DND-41 (cell line): ENCODE measurements at regions not wholly inside any gene's neighbourhood (a gene's known extent, or its start where the extent isn't known, plus 50 kb on each side); places are given as distances from the start of the nearest gene placed in this dataset.

Experiments
- ATAC-seq: fragments of 200-7000 bp; cut with Tn5 transposase; 3 replicates; pipeline ENCODE4 v1.9.1; 2021; ENCODE audit warnings: low read depth; ENCODE audit not compliant: insufficient read depth
- DNase-seq: peaks from one replicate; pipeline ENCODE4 v3.0.0-alpha.2; 2020
- H2AFZ ChIP-seq: 2 replicates; pipeline ENCODE4 v1.6.0; 2012; ENCODE audit warnings: low read depth, low read length
- H3K27ac ChIP-seq: 2 replicates; pipeline ENCODE4 v1.5.1; 2012; ENCODE audit warnings: low read length, inconsistent platforms
- H3K27me3 ChIP-seq: fragments of 200-600 bp; sonication (generic); 2 replicates; pipeline ENCODE4 v1.6.0; 2012; ENCODE audit warnings: low read length, mild to moderate bottlenecking, inconsistent platforms; ENCODE audit not compliant: insufficient read depth, poor library complexity
- H3K36me3 ChIP-seq: 2 replicates; pipeline ENCODE4 v1.5.1; 2012; ENCODE audit warnings: low read length, inconsistent platforms; ENCODE audit not compliant: insufficient read depth
- H3K4me1 ChIP-seq: 2 replicates; pipeline ENCODE4 v1.5.1; 2012; ENCODE audit warnings: mild to moderate bottlenecking, low read length; ENCODE audit not compliant: insufficient read depth
- H3K4me2 ChIP-seq: 2 replicates; pipeline ENCODE4 v1.6.0; 2012; ENCODE audit warnings: mild to moderate bottlenecking, moderate library complexity, low read length, inconsistent platforms; ENCODE audit not compliant: insufficient read depth
- H3K4me3 ChIP-seq, 2 experiments: fragments of 200-600 bp in 1 of 2; shearing (Covaris generic) in 1 of 2; 2 replicates each; pipeline ENCODE4 v1.5.1; 2012 to 2016; ENCODE audit warnings: inconsistent platforms in 2 of 2, low read length in 2 of 2, mild to moderate bottlenecking in 2 of 2, low read depth in 1 of 2, moderate library complexity in 1 of 2
- H3K79me2 ChIP-seq: 2 replicates; pipeline ENCODE4 v1.6.0; 2012; ENCODE audit warnings: low read length, inconsistent platforms; ENCODE audit not compliant: insufficient read depth
- H3K9ac ChIP-seq: 2 replicates; pipeline ENCODE4 v1.6.0; 2012; ENCODE audit warnings: low read depth, mild to moderate bottlenecking, inconsistent platforms, low read length, moderate library complexity
- H3K9me3 ChIP-seq: 2 replicates; pipeline ENCODE4 v1.5.1; 2012; ENCODE audit warnings: low read length, moderate library complexity, mild to moderate bottlenecking, inconsistent platforms; ENCODE audit not compliant: insufficient read depth, severe bottlenecking
- H4K20me1 ChIP-seq: 2 replicates; pipeline ENCODE4 v1.6.0; 2012; ENCODE audit warnings: low read length; ENCODE audit not compliant: insufficient read depth
- EZH2 ChIP-seq: IDR thresholded peaks from 3 replicates; pipeline ENCODE4 v1.6.1; 2012; ENCODE audit warnings: borderline replicate concordance, low read depth, mild to moderate bottlenecking, moderate library complexity, low read length, inconsistent platforms; ENCODE audit not compliant: severe bottlenecking
- TF ChIP-seq, protein P1 (sequence below): IDR thresholded peaks from 2 replicates; pipeline ENCODE4 v1.5.1; 2012; ENCODE audit warnings: borderline replicate concordance, low read length, moderate library complexity, mild to moderate bottlenecking; ENCODE audit not compliant: poor library complexity, severe bottlenecking; ENCODE audit errors: extremely low read depth

DNA sequence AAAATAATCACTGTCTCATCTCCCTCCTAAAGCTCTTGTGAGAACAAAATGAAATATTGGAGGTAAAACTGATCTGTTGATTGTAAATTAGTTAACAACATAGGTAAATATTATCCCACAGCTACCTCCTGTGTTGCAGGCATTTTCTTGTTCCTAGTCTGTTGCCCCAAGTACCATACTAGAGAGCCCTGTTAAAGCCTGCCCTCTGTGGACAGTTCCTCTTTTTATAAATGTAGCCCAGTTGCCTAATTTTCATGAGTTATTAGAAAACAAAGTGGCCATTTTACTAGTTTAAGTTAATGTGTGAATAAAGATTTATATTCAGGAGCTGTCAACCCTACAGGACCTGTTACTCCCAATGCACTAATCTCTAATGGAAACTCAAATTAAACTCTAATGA lies 180.0 kb upstream of the KCND3 start:
- no peaks in the 10 kb centered on the region for H3K4me1 ChIP-seq
- ATAC-seq (no peak), DNase-seq (no peak)
- no peaks in the 10 kb centered on the region for H4K20me1 ChIP-seq
- H3K4me3 ChIP-seq = no peak overlapping the region
- no peak overlapping the region for H2AFZ ChIP-seq
- H3K27me3 ChIP-seq = no peaks in the 10 kb centered on the region
- H3K4me2 ChIP-seq = no peak overlapping the region
- TF ChIP-seq, protein P1, sequence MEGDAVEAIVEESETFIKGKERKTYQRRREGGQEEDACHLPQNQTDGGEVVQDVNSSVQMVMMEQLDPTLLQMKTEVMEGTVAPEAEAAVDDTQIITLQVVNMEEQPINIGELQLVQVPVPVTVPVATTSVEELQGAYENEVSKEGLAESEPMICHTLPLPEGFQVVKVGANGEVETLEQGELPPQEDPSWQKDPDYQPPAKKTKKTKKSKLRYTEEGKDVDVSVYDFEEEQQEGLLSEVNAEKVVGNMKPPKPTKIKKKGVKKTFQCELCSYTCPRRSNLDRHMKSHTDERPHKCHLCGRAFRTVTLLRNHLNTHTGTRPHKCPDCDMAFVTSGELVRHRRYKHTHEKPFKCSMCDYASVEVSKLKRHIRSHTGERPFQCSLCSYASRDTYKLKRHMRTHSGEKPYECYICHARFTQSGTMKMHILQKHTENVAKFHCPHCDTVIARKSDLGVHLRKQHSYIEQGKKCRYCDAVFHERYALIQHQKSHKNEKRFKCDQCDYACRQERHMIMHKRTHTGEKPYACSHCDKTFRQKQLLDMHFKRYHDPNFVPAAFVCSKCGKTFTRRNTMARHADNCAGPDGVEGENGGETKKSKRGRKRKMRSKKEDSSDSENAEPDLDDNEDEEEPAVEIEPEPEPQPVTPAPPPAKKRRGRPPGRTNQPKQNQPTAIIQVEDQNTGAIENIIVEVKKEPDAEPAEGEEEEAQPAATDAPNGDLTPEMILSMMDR = no peak
- no peak for TF ChIP-seq EZH2
- H3K9ac ChIP-seq = no peak overlapping the region
- no peaks in the 10 kb centered on the region for H3K36me3 ChIP-seq
- H3K9me3 ChIP-seq = no peaks in the 10 kb centered on the region
- H3K79me2 ChIP-seq = no peaks in the 10 kb centered on the region
- no peak overlapping the region for H3K27ac ChIP-seq

DNA sequence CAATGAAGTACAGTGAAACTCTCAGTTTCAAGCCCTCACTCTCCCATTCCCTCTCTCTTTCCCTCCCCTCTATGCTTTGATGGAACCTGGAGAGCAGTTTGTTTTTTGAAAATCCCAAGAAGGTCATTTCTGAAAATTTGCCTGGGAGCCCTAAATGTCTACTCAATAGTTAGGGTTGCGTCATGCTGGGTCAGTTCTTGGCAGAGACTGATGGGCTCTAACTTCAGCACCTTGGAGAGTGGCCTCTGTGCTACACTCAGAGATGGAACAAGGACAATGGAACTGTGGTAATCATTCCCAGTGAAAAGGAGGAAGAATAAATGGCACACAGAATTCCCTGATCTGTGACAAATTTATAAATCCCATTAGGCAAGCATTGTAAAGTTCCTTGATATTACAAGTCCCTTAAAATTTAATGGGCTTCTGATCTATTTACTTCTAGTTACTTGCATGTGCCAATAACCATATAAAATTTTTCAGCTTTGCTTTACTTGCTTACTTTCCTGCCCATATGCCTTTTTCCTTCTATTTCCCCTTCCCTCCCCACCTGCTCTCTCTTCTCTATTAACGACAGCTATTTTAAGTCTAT lies 182.9 kb upstream of the KCND3 start:
- peak; percentile 74 for ATAC-seq
- H3K4me3 ChIP-seq = no peak overlapping the region
- no peak overlapping the region for H3K4me2 ChIP-seq
- H3K27me3 ChIP-seq = no peaks in the 10 kb centered on the region
- H4K20me1 ChIP-seq = no peaks in the 10 kb centered on the region
- no peak overlapping the region for H3K9ac ChIP-seq
- no peaks in the 10 kb centered on the region for H3K9me3 ChIP-seq
- H3K79me2 ChIP-seq = no peaks in the 10 kb centered on the region
- no peak overlapping the region for H3K27ac ChIP-seq
- no peak overlapping the region for H2AFZ ChIP-seq
- H3K4me1 ChIP-seq = no peaks in the 10 kb centered on the region
- no peak for TF ChIP-seq EZH2
- TF ChIP-seq, protein P1 = no peak
- H3K36me3 ChIP-seq = no peaks in the 10 kb centered on the region
- peak; percentile 48 for DNase-seq

DNA sequence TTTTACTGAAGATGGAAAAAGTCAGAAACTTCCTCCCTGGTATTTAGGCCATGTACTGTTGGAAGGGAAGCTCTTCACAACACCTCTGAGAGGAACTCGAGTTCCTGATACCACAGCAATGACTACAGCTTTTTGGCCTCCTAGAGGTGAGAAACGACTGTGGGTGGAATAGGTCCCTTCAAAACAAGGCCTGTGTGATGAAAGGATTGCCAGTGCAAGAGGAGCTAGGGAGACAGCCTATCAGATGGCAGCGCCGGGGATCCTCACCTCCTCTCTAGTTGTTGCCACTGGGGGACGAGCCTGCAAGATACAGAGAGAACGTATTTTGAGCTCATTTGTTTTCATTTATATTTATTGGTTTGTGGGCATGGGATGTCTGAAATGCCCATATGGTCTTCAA lies 187.8 kb upstream of the KCND3 start:
- H3K79me2 ChIP-seq = no peaks in the 10 kb centered on the region
- ATAC-seq = no peak
- H3K27ac ChIP-seq = no peak overlapping the region
- H3K4me2 ChIP-seq = no peak overlapping the region
- H3K9me3 ChIP-seq = no peaks in the 10 kb centered on the region
- no peak overlapping the region for H3K4me3 ChIP-seq
- H2AFZ ChIP-seq = no peak overlapping the region
- no peak for DNase-seq
- H3K36me3 ChIP-seq = no peaks in the 10 kb centered on the region
- no peaks in the 10 kb centered on the region for H4K20me1 ChIP-seq
- no peak overlapping the region for H3K9ac ChIP-seq
- H3K4me1 ChIP-seq = no peaks in the 10 kb centered on the region
- TF ChIP-seq EZH2 = no peak
- TF ChIP-seq, protein P1 = no peak
- no peaks in the 10 kb centered on the region for H3K27me3 ChIP-seq

DNA sequence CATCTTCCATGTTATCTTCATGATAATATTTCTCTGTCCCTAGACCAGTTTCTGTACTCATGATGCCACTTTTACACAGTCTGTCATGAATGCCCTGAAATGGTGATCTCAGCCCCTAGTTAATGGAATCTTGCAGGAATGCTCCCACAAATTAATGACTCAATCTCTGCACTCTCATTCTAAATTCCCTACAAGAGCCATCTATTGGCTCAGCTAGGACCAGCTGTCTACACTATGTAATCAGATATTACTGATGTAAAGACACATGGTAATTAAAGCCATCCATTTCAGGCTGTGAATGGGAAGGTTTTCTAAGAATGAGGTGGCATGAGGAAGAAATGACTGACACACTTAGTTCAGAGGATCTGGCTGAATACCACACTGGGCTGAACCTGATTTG lies 199.1 kb upstream of the KCND3 start:
- H3K9me3 ChIP-seq = no peaks in the 10 kb centered on the region
- no peaks in the 10 kb centered on the region for H3K4me1 ChIP-seq
- H3K79me2 ChIP-seq = no peaks in the 10 kb centered on the region
- no peak overlapping the region for H3K27ac ChIP-seq
- no peak for TF ChIP-seq EZH2
- TF ChIP-seq, protein P1 = no peak
- no peak overlapping the region for H3K4me3 ChIP-seq
- ATAC-seq = no peak
- H3K36me3 ChIP-seq = no peaks in the 10 kb centered on the region
- no peak overlapping the region for H3K9ac ChIP-seq
- no peaks in the 10 kb centered on the region for H3K27me3 ChIP-seq
- no peaks in the 10 kb centered on the region for H4K20me1 ChIP-seq
- no peak for DNase-seq
- H2AFZ ChIP-seq = no peak overlapping the region
- no peak overlapping the region for H3K4me2 ChIP-seq
